Stimulated activated CD4-positive, alpha-beta T cell treated with anti-CD3 and anti-CD28 coated beads, Interleukin-1b, Interleukin-23, amount 100 ng/mL, for 48 hours (primary cell): ENCODE measurements at regions not wholly inside any gene's neighbourhood (a gene's known extent, or its start where the extent isn't known, plus 50 kb on each side); places are given as distances from the start of the nearest gene placed in this dataset.
"Not testable (repeated sequence)": the region's sequence is repeated elsewhere in the genome, so short reads cannot be mapped to it uniquely, and the experiment has no call there.

ENCODE experiments used
- DNase-seq: peaks from one replicate; pipeline ENCODE4 v3.0.0-alpha.2; 2020

GRCh38 chr18:14321217-14321616 lies 189.0 kb upstream of the ZNF519 start:
- not testable (repeated sequence) for DNase-seq

- not testable (repeated sequence) for DNase-seq
Observed at GRCh38 chr18:14301255-14301654, 169.0 kb upstream of the ZNF519 start.

- DNase-seq, result not testable (repeated sequence)
Observed at GRCh38 chr18:14295081-14295480, 162.8 kb upstream of the ZNF519 start.

- DNase-seq, result no peak
Observed at GRCh38 chr18:14285053-14285452, 152.8 kb upstream of the ZNF519 start.

- DNase-seq, result not testable (repeated sequence)
Observed at GRCh38 chr18:14275391-14275790, 143.2 kb upstream of the ZNF519 start.

- DNase-seq, result not testable (repeated sequence)
Observed at GRCh38 chr18:14265637-14266410, 133.6 kb upstream of the ZNF519 start.

- DNase-seq, result not testable (repeated sequence)
Observed at GRCh38 chr18:14262786-14263185, 130.6 kb upstream of the ZNF519 start.

GRCh38 chr18:14250084-14250677 lies 117.9 kb upstream of the ZNF519 start:
- DNase-seq, result not testable (repeated sequence)

GRCh38 chr18:14239224-14239623 lies 107.0 kb upstream of the ZNF519 start:
- DNase-seq, result not testable (repeated sequence)

GRCh38 chr18:14236356-14237048 lies 104.3 kb upstream of the ZNF519 start:
- not testable (repeated sequence) for DNase-seq

- DNase-seq, result not testable (repeated sequence)
Observed at GRCh38 chr18:14225286-14225679, 93.0 kb upstream of the ZNF519 start.

- not testable (repeated sequence) for DNase-seq
Observed at GRCh38 chr18:14224551-14225285, 92.5 kb upstream of the ZNF519 start.

- not testable (repeated sequence) for DNase-seq
Observed at GRCh38 chr18:14223919-14224318, 91.7 kb upstream of the ZNF519 start.

GRCh38 chr18:14223231-14223822 lies 91.1 kb upstream of the ZNF519 start:
- not testable (repeated sequence) for DNase-seq

GRCh38 chr18:14222354-14223221 lies 90.4 kb upstream of the ZNF519 start:
- not testable (repeated sequence) for DNase-seq

- DNase-seq, result no peak
Observed at GRCh38 chr18:14221689-14222088, 89.5 kb upstream of the ZNF519 start.

GRCh38 chr18:14215952-14216351 lies 83.7 kb upstream of the ZNF519 start:
- DNase-seq, result not testable (repeated sequence)

- DNase-seq, result not testable (repeated sequence)
Observed at GRCh38 chr18:14203424-14203823, 71.2 kb upstream of the ZNF519 start.

GRCh38 chr18:14190776-14191442 lies 58.7 kb upstream of the ZNF519 start:
- not testable (repeated sequence) for DNase-seq

- peak; percentile 34 for DNase-seq
Observed at GRCh38 chr18:14189858-14190257, 57.6 kb upstream of the ZNF519 start.
